GM19351 (cell line): ENCODE measurements at regions not wholly inside any gene's neighbourhood (a gene's known extent, or its start where the extent isn't known, plus 50 kb on each side); places are given as distances from the start of the nearest gene placed in this dataset.
"Not testable (repeated sequence)": the region's sequence is repeated elsewhere in the genome, so short reads cannot be mapped to it uniquely, and the experiment has no call there.

Experiments
- ATAC-seq: cut with Tn5 transposase; IDR thresholded peaks from one replicate; pipeline ENCODE4 v1.9.1; 2021; ENCODE audit warnings: mild to moderate bottlenecking, moderate library complexity; ENCODE audit not compliant: unreplicated experiment

DNA sequence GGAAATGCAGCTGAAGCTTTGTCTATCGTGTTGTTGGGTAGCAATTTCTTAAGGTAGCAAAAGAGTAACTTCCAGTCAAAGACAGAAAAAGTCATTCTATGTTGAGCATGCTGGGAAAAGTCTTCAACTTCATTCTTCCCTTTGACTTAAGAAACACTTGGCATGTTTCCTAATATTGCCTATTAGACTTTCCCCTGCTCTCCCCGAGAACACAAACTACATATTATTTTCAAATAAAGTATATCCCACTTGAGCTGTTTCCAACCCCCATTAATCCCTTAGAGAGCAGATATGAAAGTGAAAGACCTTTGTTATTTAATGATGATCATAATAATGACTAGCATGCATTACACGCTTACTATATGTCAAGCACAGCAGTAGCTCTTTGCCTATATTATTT is 136.0 kb upstream of the SPOPL start:
- ATAC-seq, result no peak

DNA sequence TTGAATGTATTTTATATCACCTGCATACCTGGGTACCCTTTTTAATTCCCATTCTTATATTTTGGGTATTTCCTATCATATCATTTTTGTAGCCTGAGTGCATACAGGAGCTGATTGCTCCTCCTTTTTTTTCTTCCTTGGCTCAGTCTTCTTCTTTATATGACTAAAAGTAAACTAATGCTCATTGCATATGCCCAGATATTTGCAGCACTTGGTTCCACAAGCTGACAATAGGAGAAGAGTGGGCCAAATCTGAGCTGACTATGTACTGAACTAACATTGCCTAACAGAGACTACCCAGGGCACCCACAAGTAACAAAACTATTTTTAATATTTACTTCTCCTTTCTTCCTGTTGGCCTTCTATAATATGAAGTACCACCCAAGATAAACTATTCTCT is 131.7 kb upstream of the SPOPL start:
- no peak for ATAC-seq

DNA sequence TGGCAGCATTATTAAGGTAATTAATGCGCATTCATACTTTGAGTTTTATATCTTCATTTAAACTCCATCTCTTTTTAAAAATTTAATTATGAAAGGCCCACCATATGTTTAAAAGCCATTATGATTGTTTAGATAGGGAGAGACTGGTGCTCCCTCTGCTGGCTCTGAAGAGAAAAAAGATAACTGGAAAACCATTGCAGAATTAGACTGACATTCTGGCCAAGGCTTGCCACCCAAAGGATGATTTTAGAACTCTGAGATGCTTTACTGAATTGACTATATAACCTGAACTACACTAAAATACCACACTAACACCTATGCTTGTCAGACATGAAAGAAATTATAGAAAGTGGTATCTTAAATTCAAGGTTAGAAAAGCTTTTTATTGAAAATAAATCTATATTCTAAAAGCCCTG is 127.6 kb upstream of the SPOPL start:
- ATAC-seq, result peak; percentile 80

DNA sequence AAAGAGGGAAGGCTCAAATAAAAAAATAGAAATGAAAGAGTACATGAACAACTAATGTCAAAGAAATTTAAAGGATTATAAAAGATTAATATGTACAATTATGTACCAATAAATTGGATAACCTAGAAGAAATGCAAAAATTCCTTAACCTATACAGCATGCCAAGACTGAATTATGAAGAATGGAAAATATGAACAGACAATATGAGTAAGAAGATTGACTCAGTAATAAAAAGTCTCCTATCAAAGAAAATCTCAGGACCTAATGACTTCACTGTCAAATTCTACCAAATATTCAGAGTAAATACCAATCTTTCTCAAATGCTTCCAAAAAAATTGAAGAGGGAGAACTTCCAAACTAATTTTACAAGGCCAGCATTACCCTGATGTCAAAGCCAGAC is 120.2 kb upstream of the SPOPL start:
- ATAC-seq, result no peak

DNA sequence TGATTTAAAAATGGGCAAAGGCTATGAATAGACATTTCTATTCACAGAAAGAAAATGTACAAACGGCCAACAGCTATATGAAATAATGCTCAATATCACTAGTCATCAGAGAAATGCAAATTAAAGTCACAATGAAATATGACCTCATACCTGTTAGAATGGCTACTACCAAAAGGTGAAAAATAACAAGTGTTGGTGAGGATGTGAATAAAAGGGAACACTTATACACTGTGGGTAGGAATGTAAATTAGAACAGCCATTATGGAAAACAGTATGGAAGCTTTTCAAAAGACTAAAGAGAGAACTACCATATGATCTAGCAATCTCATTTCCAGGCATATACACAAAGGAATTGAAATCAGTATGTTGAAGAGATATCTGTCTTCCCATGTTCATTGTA is 118.9 kb upstream of the SPOPL start:
- ATAC-seq, result no peak

DNA sequence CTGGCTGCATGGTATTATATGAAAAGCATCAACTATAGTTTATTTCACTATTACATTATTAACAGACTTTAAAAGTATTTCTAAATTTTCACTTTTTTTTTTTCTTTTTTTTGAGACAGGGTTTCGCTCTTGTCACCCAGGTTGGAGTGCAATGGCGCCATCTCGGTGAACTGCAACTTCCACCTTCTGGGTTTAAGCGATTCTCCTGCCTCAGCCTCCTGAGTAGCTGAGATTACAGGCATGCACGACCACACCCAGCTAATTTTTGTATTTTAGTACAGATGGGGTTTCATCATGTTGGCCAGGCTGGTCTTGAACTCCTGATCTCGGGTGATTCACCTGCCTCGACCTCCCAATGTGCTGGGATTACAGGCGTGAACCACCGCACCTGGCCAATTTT is 115.4 kb upstream of the SPOPL start:
- ATAC-seq, result not testable (repeated sequence)

DNA sequence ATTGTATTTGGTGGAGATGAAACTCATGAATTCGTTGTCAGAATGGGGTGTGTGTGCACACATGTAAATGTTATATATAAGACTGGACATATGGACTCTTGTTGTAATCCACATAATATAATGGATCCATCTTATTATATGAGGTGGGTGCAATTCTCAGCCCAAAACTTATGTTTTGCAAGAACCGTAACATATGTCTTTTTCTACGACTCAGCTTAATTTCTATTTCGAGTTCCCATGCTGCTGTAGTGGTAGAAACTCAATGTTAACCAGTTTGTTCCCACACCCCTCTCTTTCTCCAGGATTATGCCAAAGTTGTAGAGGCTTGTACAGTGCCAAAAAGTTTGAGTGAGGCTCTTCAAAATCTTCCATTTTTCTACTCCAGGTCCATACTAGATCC is 112.5 kb upstream of the SPOPL start:
- ATAC-seq, result no peak

DNA sequence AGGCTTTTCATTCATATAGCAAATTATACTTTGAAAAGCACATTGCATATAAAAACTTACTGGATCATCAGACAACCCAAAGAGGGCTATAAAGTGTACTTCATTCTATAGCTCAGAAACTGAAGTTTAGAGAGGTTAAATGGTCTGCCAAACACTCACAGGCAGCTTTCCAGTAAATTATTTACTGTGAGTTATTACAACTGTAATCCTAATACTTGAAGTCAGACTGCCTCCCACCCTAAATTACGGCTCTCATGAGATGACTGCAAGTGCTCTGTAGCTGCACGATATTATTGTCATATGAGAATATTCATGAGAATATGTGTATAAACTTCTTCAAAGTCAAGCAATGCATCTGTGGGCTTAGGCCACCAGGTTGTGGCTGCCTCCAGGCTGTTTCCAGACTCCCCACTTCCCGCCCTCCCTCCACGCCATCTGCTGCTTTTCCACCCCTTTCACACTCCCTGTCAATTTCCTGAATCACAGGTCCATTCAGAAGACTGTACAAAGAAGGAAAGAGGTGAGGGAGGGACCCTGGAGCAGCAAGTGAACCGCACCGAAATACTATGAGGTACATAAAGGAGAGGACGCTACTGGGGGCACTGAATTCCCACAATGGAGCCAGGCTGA is 111.1 kb upstream of the SPOPL start:
- ATAC-seq, result no peak

DNA sequence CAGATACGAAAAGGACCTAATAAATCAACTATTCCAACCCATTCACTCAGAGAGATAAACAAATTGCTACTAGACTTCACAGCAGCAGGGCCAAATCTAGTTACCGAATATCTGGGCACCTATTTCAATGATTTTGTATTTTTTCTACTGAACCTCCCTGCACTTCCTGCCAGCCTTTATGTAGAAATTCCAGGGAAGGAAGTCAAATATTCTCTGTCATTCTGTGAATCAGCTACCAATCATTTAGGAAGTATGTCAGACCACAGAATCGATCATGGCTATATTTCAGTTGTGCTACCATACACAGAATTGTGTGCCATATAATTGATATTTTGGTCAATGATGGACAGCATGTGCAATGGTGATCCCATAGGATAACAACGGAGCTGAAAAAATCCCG is 109.6 kb upstream of the SPOPL start:
- no peak for ATAC-seq

DNA sequence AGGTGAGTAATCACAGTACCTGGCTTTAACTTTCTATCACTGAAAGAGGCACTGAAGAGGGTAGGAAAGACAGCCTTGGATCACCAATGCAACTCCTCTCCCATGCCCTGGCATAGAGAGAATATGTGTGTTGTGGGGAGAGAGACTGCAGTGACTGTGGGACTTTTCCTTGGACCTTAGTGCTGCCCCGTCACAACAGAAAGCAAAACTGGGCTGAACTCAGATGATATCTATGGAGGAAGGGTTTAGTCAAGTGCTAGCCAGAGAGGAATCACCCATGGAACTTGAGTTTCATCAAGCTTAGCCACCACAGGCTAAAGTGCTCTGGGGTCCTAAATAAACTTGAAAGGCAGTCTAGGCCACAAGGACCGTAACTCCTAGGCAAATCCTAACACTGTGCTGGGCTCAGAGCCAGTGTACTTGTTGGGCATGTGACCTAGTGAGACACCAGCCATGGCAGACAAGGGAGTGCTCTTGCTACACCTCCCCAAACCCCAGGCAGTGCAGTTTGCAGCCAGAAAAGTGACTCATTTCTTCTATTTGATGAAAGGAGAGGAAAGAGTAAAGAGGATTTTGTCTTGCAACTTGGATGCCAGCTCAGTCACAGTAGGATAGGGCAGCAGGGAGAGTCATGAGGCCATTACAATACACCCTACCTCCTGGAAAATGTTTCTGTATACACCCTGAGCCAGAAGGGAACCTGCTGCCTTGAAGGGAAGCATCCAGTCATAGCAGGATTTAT is 105.8 kb upstream of the SPOPL start:
- no peak for ATAC-seq

DNA sequence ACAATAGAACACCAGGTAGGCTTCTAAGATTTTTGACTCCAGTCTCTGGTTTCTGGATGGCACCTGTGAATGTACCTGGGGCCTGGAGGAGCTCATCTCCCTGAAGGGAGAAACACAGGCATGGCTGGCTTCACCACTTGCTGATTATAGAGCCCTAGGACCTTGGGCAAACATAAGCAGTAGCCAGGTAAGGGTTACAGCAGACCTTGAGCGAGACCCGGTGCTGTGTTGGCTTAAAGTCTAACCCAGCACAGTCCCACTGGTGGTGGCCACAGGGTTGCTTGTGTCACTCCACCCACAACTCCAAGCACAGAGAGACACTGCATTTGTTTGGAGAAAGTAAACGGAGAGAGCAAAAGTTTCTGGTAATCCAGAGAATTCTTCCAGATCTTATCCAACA is 104.7 kb upstream of the SPOPL start:
- no peak for ATAC-seq

DNA sequence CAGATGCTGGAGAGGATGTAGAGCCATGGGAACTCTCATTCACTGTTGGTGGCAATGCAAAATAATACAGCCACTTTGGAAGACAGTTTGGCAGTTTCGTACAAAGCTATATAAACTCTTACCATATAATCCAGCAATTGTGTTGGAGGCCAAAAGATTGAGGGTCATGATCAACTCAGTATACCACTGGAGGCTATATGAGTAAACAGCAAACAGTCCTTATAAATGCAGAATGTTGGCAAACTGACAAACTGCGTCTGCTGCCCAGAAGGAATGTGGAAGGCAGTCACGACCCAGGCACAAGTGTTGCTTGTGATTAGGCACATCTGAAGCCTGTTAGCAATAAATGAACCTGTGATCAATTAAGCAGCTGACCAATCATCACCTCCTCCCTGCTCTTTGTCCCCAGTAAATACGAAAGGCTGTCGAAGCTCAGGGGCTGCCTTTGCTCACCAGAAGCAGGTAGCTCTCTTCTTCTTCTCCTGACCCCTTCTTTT is 98.1 kb upstream of the SPOPL start:
- no peak for ATAC-seq

DNA sequence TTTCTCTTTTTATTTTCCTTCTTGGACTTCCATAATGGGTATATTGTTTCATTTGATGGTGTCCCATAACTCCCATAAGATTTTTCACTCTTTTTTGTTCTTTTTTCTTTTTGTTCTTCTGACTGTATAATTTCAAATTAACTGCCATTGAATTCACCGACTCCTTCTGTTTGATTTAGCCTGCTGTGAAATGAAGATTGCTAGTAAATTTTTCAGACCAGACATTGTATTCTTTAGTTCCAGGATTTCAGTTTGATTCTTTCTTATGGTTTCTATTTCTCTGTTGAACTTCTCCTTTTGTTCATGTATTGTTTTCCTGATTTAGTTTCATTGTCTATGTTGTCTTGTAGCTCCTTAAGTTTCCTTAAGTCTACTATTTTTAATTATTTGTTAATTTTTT is 87.6 kb upstream of the SPOPL start:
- no peak for ATAC-seq

DNA sequence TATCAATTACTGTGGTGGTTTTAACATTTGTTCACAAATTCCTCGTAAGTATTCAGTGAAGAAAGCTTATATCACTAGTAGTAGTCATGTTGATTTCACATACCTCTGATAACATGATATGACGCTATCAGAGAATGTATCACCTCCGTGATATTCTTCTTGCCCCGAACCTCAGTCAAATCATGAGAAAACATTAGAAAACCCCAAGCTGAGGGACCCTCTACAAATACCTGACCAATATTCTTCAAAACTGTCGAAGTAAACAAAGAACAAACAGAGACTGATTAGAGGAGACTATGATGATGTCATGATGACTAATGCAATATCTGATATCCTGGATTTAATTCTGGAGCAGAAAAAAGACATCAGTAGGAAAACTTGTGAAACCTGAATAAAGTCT is 85.6 kb upstream of the SPOPL start:
- no peak for ATAC-seq

DNA sequence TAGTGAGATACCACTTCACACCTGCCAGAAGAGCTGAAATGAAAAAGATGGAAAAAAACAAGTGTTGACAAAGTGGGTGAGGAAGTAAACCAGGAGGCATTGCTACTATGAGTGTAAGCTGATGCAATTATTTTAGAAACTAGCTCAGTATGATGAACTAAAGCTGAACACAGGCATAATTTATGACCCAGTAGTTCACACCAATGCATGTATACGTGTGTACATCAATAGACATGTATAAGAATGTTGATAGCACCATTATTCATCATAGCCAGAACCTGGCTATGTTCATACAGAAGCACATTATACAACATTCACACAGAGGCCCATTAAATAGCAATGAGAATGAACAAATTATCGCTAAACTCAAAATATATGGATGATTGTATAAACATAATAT is 83.1 kb upstream of the SPOPL start:
- no peak for ATAC-seq

DNA sequence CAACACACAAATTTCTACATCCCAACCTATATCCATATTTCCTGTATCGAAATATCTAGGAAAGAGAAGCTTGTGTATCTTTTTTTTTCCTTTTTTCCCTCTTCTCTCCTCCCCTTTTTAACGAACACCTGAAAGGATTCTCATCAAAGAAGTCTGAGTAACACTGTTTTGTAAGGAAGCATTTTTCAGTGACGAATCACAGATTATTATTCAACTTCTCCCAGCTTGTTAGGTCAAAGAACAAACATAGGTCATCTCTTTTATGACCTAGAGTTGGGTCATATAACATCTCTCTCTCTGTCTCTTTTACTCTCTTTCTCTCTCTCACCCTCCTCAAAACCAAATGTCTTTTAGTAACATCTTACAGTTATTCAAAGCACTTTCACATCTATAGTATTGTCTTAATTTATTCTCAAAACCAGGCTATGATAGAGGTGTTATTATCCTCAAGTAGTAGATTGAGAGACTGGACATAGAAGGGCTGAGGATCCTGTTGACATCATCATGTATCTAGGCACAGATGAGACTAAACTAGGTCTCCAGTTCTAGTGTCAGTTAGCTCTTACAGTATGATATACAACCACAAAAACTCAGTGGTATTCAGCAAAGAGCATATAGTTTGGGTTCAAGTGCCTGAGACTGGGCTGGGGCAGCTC is 80.1 kb upstream of the SPOPL start:
- ATAC-seq, result no peak

DNA sequence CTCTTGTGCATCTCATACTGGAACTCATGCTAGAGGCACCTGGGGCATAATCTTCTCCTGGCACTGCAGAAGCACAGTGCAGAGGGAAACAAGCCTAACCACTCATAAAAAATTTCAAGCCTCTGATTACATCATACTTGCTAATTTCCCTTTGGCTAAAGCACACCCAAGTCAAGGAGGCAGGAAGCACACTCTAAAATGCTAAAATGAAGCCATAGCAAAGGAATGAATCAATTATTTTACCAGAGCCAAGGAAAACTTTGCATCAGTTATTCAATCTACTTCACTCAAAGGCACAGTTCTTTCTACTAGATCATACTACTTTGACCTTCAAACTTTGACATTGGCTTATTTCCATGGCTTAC is 79.6 kb upstream of the SPOPL start:
- no peak for ATAC-seq

DNA sequence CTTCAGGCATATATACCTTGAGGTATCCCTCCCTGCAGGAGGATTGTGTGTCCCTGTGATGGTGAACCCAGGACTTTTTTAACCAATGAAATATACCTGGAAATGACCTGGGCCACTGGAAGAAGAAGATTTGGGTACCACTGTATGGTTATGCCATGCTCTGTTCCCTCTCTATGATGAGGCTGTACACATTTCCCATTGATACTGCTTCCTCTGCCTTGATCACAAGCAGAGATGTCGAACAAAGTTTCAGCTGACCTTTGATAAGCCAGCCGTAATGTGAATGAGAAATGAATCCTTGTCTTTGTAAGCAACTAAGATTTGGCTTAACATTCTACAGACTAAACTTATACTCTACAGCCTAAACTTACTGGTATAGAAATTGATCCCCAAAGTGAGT is 78.4 kb upstream of the SPOPL start:
- no peak for ATAC-seq

DNA sequence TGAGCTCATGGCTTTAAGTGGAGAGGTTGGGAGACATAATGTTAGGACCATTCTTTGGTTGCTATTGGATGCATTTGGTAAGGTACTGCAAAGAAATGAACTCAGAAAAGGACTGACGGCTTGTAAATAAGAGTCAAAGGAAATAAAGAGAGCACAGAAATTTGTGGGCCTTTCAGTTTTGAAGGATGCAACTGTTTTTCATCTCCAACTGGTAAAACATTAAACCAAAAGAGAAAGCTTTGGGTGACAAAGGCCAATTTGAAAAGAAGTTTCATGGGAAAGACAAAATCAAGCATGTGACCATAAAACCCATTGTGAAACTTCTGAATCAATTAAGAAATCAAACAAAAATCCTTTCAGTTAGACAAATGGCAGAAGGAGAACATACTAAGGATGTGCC is 77.8 kb upstream of the SPOPL start:
- ATAC-seq, result no peak

DNA sequence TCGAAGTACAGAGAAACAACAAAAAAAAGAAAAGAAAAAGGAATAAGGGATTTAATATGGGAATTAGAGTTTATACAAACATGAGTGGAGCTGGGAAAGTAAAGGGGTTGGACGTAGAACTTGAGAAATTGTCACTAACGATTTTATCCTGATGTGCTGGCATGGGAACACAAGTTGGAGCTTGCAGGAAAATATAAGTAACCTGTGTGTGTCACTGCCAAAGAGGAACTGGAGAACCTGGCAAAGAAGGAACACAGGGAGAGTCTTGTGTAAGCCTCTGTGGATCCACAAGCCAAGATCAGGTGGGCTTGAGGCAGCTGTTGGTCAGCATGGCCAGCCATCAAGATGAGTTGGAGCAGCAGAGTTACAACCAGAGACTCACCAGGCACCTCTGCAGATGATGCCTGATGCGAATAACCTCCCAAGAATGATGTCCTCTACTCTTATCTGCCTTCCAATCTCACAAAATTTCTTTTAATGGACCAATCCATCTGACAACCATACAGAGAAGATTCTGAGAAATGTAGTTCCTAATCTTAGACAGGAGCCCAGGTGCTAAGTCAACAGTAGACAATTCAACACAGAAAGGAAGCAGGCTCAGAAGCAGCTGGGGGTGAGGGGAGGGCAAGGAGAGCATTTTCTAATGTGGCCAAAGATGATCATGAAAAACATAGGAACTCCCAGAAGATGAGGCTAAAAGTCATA is 77.0 kb upstream of the SPOPL start:
- no peak for ATAC-seq

DNA sequence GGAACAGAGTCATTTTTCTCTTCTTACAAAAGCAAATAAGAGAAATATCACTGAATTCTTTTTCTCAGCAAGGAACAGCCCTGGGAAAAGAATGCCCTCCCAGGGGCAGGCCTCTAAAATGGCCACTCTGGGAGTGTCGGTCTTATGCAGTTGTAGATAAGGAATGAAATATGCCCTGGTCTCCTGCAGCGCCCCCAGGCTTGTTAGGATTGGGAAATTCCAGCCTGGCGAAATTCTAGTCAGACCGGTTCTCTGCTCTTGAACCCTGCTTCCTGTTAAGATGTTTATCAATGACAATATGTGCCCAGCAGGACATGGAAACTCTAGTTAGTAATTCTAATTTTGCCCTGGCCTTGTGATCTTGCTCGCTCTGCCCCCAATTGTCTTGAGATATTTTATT is 75.5 kb upstream of the SPOPL start:
- not testable (repeated sequence) for ATAC-seq
